Inflammatory macrophage treated with lipopolysaccharide for 1 hour (primary cell): ENCODE measurements at regions not wholly inside any gene's neighbourhood (a gene's known extent, or its start where the extent isn't known, plus 50 kb on each side); places are given as distances from the start of the nearest gene placed in this dataset.
"Not testable (repeated sequence)": the region's sequence is repeated elsewhere in the genome, so short reads cannot be mapped to it uniquely, and the experiment has no call there.

Experiments
- DNase-seq, 2 donors: peaks; one replicate each; pipeline ENCODE4 v3.0.0-alpha.2; 2020 to 2022

- no peak for DNase-seq
Observed at GRCh38 chr9:7615344-7615743, 184.2 kb downstream of the DMAC1 start.

GRCh38 chr9:7613931-7614330, 185.6 kb downstream of the DMAC1 start:
- DNase-seq: no peak

GRCh38 chr9:7608261-7608660, 191.3 kb downstream of the DMAC1 start:
- DNase-seq: no peak

GRCh38 chr9:7607421-7607820, 192.2 kb downstream of the DMAC1 start:
- no peak for DNase-seq

- DNase-seq: no peak
Observed at GRCh38 chr9:7606591-7606990, 193.0 kb downstream of the DMAC1 start.

- no peak for DNase-seq
Observed at GRCh38 chr9:7601739-7602138, 197.8 kb downstream of the DMAC1 start.

GRCh38 chr9:7597716-7598115, 201.9 kb downstream of the DMAC1 start:
- no peak for DNase-seq

GRCh38 chr9:7592321-7593316, 207.0 kb downstream of the DMAC1 start:
- DNase-seq: no peak

GRCh38 chr9:7591501-7591900, 208.1 kb downstream of the DMAC1 start:
- DNase-seq: no peak

- no peak for DNase-seq
Observed at GRCh38 chr9:7580568-7580967, 219.0 kb downstream of the DMAC1 start.

GRCh38 chr9:7579351-7579750, 220.2 kb downstream of the DMAC1 start:
- no peak for DNase-seq

GRCh38 chr9:7578951-7579350, 220.6 kb downstream of the DMAC1 start:
- DNase-seq: no peak

GRCh38 chr9:7570107-7570720, 229.4 kb downstream of the DMAC1 start:
- DNase-seq: peak; percentile 21 to 74

- DNase-seq: no peak
Observed at GRCh38 chr9:7567687-7568086, 231.9 kb downstream of the DMAC1 start.

GRCh38 chr9:7561527-7562080, 238.0 kb downstream of the DMAC1 start:
- no peak for DNase-seq

GRCh38 chr9:7560669-7561305, 238.8 kb downstream of the DMAC1 start:
- DNase-seq: no peak

GRCh38 chr9:7554699-7555098, 244.9 kb downstream of the DMAC1 start:
- no peak for DNase-seq

- DNase-seq: not testable (repeated sequence)
Observed at GRCh38 chr9:7552706-7553105, 246.9 kb downstream of the DMAC1 start.

- DNase-seq: no peak
Observed at GRCh38 chr9:7549249-7549648, 250.3 kb downstream of the DMAC1 start.

- no peak for DNase-seq
Observed at GRCh38 chr9:7546261-7546660, 253.3 kb downstream of the DMAC1 start.

- no peak for DNase-seq
Observed at GRCh38 chr9:7545371-7546165, 254.0 kb downstream of the DMAC1 start.

GRCh38 chr9:7542693-7543092, 256.9 kb downstream of the DMAC1 start:
- DNase-seq: no peak

- no peak for DNase-seq
Observed at GRCh38 chr9:7542126-7542525, 257.5 kb downstream of the DMAC1 start.
